HG03025 (cell line): ENCODE measurements at regions not wholly inside any gene's neighbourhood (a gene's known extent, or its start where the extent isn't known, plus 50 kb on each side); places are given as distances from the start of the nearest gene placed in this dataset.
"Not testable (repeated sequence)": the region's sequence is repeated elsewhere in the genome, so short reads cannot be mapped to it uniquely, and the experiment has no call there.

Source experiments
- ATAC-seq: cut with Tn5 transposase; IDR thresholded peaks from one replicate; pipeline ENCODE4 v1.9.1; 2021; ENCODE audit warnings: mild to moderate bottlenecking, moderate library complexity; ENCODE audit not compliant: unreplicated experiment, low FRiP score

GRCh38 chr9:74057051-74057450, 440.1 kb upstream of the RORB start:
- not testable (repeated sequence) for ATAC-seq

GRCh38 chr9:74064702-74065101, 432.4 kb upstream of the RORB start:
- ATAC-seq: no peak

GRCh38 chr9:74066128-74066527, 431.0 kb upstream of the RORB start:
- ATAC-seq: no peak

- no peak for ATAC-seq
Measured at GRCh38 chr9:74066605-74067004, 430.5 kb upstream of the RORB start.

- no peak for ATAC-seq
Measured at GRCh38 chr9:74071502-74071901, 425.6 kb upstream of the RORB start.

- ATAC-seq: no peak
Measured at GRCh38 chr9:74073897-74074296, 423.2 kb upstream of the RORB start.

GRCh38 chr9:74078647-74079046, 418.5 kb upstream of the RORB start:
- ATAC-seq: no peak

- ATAC-seq: not testable (repeated sequence)
Measured at GRCh38 chr9:74080652-74081051, 416.5 kb upstream of the RORB start.

- no peak for ATAC-seq
Measured at GRCh38 chr9:74083681-74084433, 413.3 kb upstream of the RORB start.

GRCh38 chr9:74085384-74086037, 411.6 kb upstream of the RORB start:
- ATAC-seq: not testable (repeated sequence)

GRCh38 chr9:74090921-74091320, 406.2 kb upstream of the RORB start:
- ATAC-seq: not testable (repeated sequence)

GRCh38 chr9:74092491-74092834, 404.7 kb upstream of the RORB start:
- ATAC-seq: no peak

- ATAC-seq: not testable (repeated sequence)
Measured at GRCh38 chr9:74094037-74094436, 403.1 kb upstream of the RORB start.

GRCh38 chr9:74094766-74095165, 402.4 kb upstream of the RORB start:
- ATAC-seq: no peak

GRCh38 chr9:74095925-74096324, 401.2 kb upstream of the RORB start:
- ATAC-seq: no peak

GRCh38 chr9:74096420-74096819, 400.7 kb upstream of the RORB start:
- ATAC-seq: no peak

GRCh38 chr9:74100042-74100441, 397.1 kb upstream of the RORB start:
- ATAC-seq: no peak

- ATAC-seq: not testable (repeated sequence)
Measured at GRCh38 chr9:74102148-74102547, 395.0 kb upstream of the RORB start.

GRCh38 chr9:74102702-74103101, 394.4 kb upstream of the RORB start:
- no peak for ATAC-seq

- ATAC-seq: no peak
Measured at GRCh38 chr9:74107692-74108091, 389.4 kb upstream of the RORB start.

- no peak for ATAC-seq
Measured at GRCh38 chr9:74115976-74116375, 381.2 kb upstream of the RORB start.

- ATAC-seq: no peak
Measured at GRCh38 chr9:74117151-74117550, 380.0 kb upstream of the RORB start.
